Glutamatergic neuron (in vitro differentiated cells): ENCODE measurements at regions not wholly inside any gene's neighbourhood (a gene's known extent, or its start where the extent isn't known, plus 50 kb on each side); places are given as distances from the start of the nearest gene placed in this dataset.

ENCODE experiments used
- DNase-seq: peaks from one replicate; pipeline ENCODE4 v3.0.0; 2022
- H3K27ac Mint-ChIP-seq: one replicate; pipeline ENCODE4 v1.8.0; 2020; ENCODE audit warnings: mild to moderate bottlenecking, mixed read lengths, inconsistent platforms; ENCODE audit not compliant: unreplicated experiment
- H3K27me3 Mint-ChIP-seq: one replicate; pipeline ENCODE4 v1.8.0; 2020; ENCODE audit warnings: mild to moderate bottlenecking, moderate library complexity, mixed read lengths, inconsistent platforms; ENCODE audit not compliant: unreplicated experiment
- H3K36me3 Mint-ChIP-seq: one replicate; pipeline ENCODE4 v1.8.0; 2020; ENCODE audit warnings: mild to moderate bottlenecking, mixed read lengths, inconsistent platforms; ENCODE audit not compliant: unreplicated experiment
- H3K4me1 Mint-ChIP-seq: one replicate; pipeline ENCODE4 v1.8.0; 2020; ENCODE audit warnings: mild to moderate bottlenecking, low read depth, mixed read lengths, inconsistent platforms; ENCODE audit not compliant: unreplicated experiment
- H3K4me3 Mint-ChIP-seq: one replicate; pipeline ENCODE4 v1.8.0; 2020; ENCODE audit warnings: mild to moderate bottlenecking, mixed read lengths, inconsistent platforms; ENCODE audit not compliant: unreplicated experiment
- H3K9me3 Mint-ChIP-seq: one replicate; pipeline ENCODE4 v1.8.0; 2020; ENCODE audit warnings: mild to moderate bottlenecking, moderate library complexity, mixed read lengths, inconsistent platforms; ENCODE audit not compliant: unreplicated experiment
- CTCF ChIP-seq: fragments of 200-600 bp; sonication (generic); IDR thresholded peaks from one replicate; pipeline ENCODE4 v1.5.0; 2021; ENCODE audit not compliant: partially characterized antibody, unreplicated experiment

- TF ChIP-seq CTCF: no peak
- Mint-ChIP-seq H3K27ac (no peak overlapping the region), H3K4me1 (no peaks in the 10 kb centered on the region), H3K36me3 (no peaks in the 10 kb centered on the region), H3K9me3 (no peaks in the 10 kb centered on the region), H3K27me3 (no peaks in the 10 kb centered on the region), H3K4me3 (no peak overlapping the region)
- no peak for DNase-seq
Observed at GRCh38 chr2:52934920-52935640, 832.5 kb upstream of the CHAC2 start.

GRCh38 chr2:52934323-52934898 is 833.2 kb upstream of the CHAC2 start:
- Mint-ChIP-seq H3K27me3 (no peaks in the 10 kb centered on the region), H3K9me3 (no peaks in the 10 kb centered on the region), H3K27ac (no peak overlapping the region), H3K4me1 (no peaks in the 10 kb centered on the region), H3K4me3 (no peak overlapping the region), H3K36me3 (peaks cover 3% of the 10 kb centered on the region)
- DNase-seq: no peak
- no peak for TF ChIP-seq CTCF

GRCh38 chr2:52933878-52934277 is 833.7 kb upstream of the CHAC2 start:
- no peaks in the 10 kb centered on the region for H3K4me1 Mint-ChIP-seq
- H3K27ac Mint-ChIP-seq: no peak overlapping the region
- DNase-seq: no peak
- no peaks in the 10 kb centered on the region for H3K27me3 Mint-ChIP-seq
- no peak for TF ChIP-seq CTCF
- no peak overlapping the region for H3K4me3 Mint-ChIP-seq
- peaks cover 6% of the 10 kb centered on the region for H3K36me3 Mint-ChIP-seq
- no peaks in the 10 kb centered on the region for H3K9me3 Mint-ChIP-seq

GRCh38 chr2:52931660-52932059 is 835.9 kb upstream of the CHAC2 start:
- TF ChIP-seq CTCF: no peak
- H3K9me3 Mint-ChIP-seq: peaks cover 4% of the 10 kb centered on the region
- H3K36me3 Mint-ChIP-seq: peaks cover 6% of the 10 kb centered on the region
- no peak overlapping the region for H3K4me3 Mint-ChIP-seq
- no peak overlapping the region for H3K27ac Mint-ChIP-seq
- DNase-seq: no peak
- no peaks in the 10 kb centered on the region for H3K4me1 Mint-ChIP-seq
- no peaks in the 10 kb centered on the region for H3K27me3 Mint-ChIP-seq

GRCh38 chr2:52929412-52929811 is 838.2 kb upstream of the CHAC2 start:
- Mint-ChIP-seq H3K9me3 (peaks cover 4% of the 10 kb centered on the region), H3K4me1 (no peaks in the 10 kb centered on the region), H3K36me3 (peaks cover 6% of the 10 kb centered on the region), H3K27ac (no peak overlapping the region), H3K4me3 (no peak overlapping the region), H3K27me3 (no peaks in the 10 kb centered on the region)
- no peak for TF ChIP-seq CTCF
- no peak for DNase-seq
